ENCODE measurements at regions not wholly inside any gene's neighbourhood (a gene's known extent, or its start where the extent isn't known, plus 50 kb on each side); places are given as distances from the start of the nearest gene placed in this dataset.

- no CpG with 5 or more reads among the region's 4 CpGs for WGBS, 2 experiments (ENCODE audit: extremely low coverage in 2 of 2, insufficient read length in 1 of 2)
- intact Hi-C loops (cut with micrococcal nuclease) (no loop called here), in situ Hi-C loops (cut with MboI; ENCODE audit: low sequenced_read_pairs) (no loop called here), dilution Hi-C loops (cut with HindIII; ENCODE audit: low sequenced_read_pairs, unreplicated experiment) (no loop called here)
- H3K18ac ChIP-seq (ENCODE audit: low read depth, low read length): no peak overlapping the region
- H4K5ac ChIP-seq (ENCODE audit: low read depth, low read length): no peak overlapping the region
- CTCF ChIA-PET: no interaction called here
- no peak overlapping the region for H2BK5ac ChIP-seq (ENCODE audit: low read depth, low read length, poor library complexity, severe bottlenecking)
- H4K8ac ChIP-seq (ENCODE audit: low read depth in 2 of 2, low read length in 2 of 2): no peak overlapping the region
- H3K9me1 ChIP-seq (ENCODE audit: insufficient read depth, low read length): no peaks in the 10 kb centered on the region
- no peak overlapping the region for H2BK120ac ChIP-seq (ENCODE audit: low read depth, low read length)
- no peak overlapping the region for H2AK9ac ChIP-seq (replicated peaks; ENCODE audit: low read depth, low read length, poor library complexity)
- BruUV-seq (replicated peaks): no TSS peak
- no peak overlapping the region for H4K91ac ChIP-seq (ENCODE audit: insufficient read depth, low read depth, low read length)
- H3K27ac ChIP-seq (ENCODE audit: insufficient read depth, low read length): no peak overlapping the region
- no peak overlapping the region for H3K4me2 ChIP-seq (ENCODE audit: low read depth, low read length)
- no peaks in the 10 kb centered on the region for H3K36me3 ChIP-seq (ENCODE audit: control insufficient read depth, insufficient read depth, low read length)
- no peak overlapping the region for H2BK15ac ChIP-seq (ENCODE audit: low read depth, low read length)
- no peak overlapping the region for H3K4me3 ChIP-seq (ENCODE audit: insufficient read depth, low read depth, low read length)
- H3K4ac ChIP-seq (ENCODE audit: low read depth, low read length): no peak overlapping the region
- H3K79me1 ChIP-seq (ENCODE audit: low read depth in 1 of 2, low read length in 2 of 2): no peaks in the 10 kb centered on the region
- no peak overlapping the region for H3K14ac ChIP-seq (replicated peaks; ENCODE audit: low read depth, low read length)
- DNase-seq: no peak
- H3K9me3 ChIP-seq (ENCODE audit: control insufficient read depth, insufficient read depth, low read length): peaks cover 34% of the 10 kb centered on the region
- no peak for ATAC-seq (ENCODE audit: low read depth)
- no peak overlapping the region for H2BK20ac ChIP-seq (ENCODE audit: low read depth, low read length)
- H3K56ac ChIP-seq (ENCODE audit: extremely low read depth, insufficient read depth, low read length): no peak overlapping the region
- no peak overlapping the region for H3K23ac ChIP-seq (ENCODE audit: low read depth, low read length)
- no peaks in the 10 kb centered on the region for H3K4me1 ChIP-seq (ENCODE audit: control insufficient read depth, insufficient read depth, low read length)
- POLR2A ChIA-PET (ENCODE audit: unreplicated experiment): no interaction called here
- H3K9ac ChIP-seq (ENCODE audit: low read depth, low read length): no peak overlapping the region
- no peak overlapping the region for H2AK5ac ChIP-seq (ENCODE audit: low read depth, low read length)
- TF ChIP-seq RCOR1 (IDR thresholded peaks at IDR 0.05; ENCODE audit: insufficient replicate concordance, low read length): no peak
- TF ChIP-seq SMC3 (IDR thresholded peaks at IDR 0.05; ENCODE audit: low read depth, low read length): no peak
- TF ChIP-seq, protein P1, sequence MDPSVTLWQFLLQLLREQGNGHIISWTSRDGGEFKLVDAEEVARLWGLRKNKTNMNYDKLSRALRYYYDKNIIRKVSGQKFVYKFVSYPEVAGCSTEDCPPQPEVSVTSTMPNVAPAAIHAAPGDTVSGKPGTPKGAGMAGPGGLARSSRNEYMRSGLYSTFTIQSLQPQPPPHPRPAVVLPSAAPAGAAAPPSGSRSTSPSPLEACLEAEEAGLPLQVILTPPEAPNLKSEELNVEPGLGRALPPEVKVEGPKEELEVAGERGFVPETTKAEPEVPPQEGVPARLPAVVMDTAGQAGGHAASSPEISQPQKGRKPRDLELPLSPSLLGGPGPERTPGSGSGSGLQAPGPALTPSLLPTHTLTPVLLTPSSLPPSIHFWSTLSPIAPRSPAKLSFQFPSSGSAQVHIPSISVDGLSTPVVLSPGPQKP (IDR thresholded peaks at IDR 0.05; ENCODE audit: borderline replicate concordance, low read depth, low read length): no peak
- no peak for TF ChIP-seq CHD1 (IDR thresholded peaks at IDR 0.05; ENCODE audit: low read depth, low read length)
- TF ChIP-seq MAZ (IDR thresholded peaks at IDR 0.05; ENCODE audit: borderline replicate concordance, low read depth, low read length): no peak
- no peak for TF ChIP-seq NFE2L2 (IDR thresholded peaks at IDR 0.05; ENCODE audit: low read depth, low read length)
- no peak for TF ChIP-seq POLR2A (IDR thresholded peaks at IDR 0.05; ENCODE audit: low read depth, low read length)
- TF ChIP-seq, protein P2, sequence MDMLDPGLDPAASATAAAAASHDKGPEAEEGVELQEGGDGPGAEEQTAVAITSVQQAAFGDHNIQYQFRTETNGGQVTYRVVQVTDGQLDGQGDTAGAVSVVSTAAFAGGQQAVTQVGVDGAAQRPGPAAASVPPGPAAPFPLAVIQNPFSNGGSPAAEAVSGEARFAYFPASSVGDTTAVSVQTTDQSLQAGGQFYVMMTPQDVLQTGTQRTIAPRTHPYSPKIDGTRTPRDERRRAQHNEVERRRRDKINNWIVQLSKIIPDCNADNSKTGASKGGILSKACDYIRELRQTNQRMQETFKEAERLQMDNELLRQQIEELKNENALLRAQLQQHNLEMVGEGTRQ (IDR thresholded peaks at IDR 0.05; ENCODE audit: low read depth, low read length): no peak
- no peak for TF ChIP-seq FOS (IDR thresholded peaks at IDR 0.05; ENCODE audit: low read depth, low read length)
- TF ChIP-seq RFX5 (IDR thresholded peaks at IDR 0.05; ENCODE audit: low read depth, low read length): no peak
- no peak for TF ChIP-seq MXI1 (IDR thresholded peaks at IDR 0.05; ENCODE audit: borderline replicate concordance, low read depth, low read length)
- no peak for TF ChIP-seq BHLHE40 (IDR thresholded peaks at IDR 0.05; ENCODE audit: low read depth, low read length)
- no peak for TF ChIP-seq RAD21 (IDR thresholded peaks at IDR 0.05; ENCODE audit: low read length)
- TF ChIP-seq, protein P3, sequence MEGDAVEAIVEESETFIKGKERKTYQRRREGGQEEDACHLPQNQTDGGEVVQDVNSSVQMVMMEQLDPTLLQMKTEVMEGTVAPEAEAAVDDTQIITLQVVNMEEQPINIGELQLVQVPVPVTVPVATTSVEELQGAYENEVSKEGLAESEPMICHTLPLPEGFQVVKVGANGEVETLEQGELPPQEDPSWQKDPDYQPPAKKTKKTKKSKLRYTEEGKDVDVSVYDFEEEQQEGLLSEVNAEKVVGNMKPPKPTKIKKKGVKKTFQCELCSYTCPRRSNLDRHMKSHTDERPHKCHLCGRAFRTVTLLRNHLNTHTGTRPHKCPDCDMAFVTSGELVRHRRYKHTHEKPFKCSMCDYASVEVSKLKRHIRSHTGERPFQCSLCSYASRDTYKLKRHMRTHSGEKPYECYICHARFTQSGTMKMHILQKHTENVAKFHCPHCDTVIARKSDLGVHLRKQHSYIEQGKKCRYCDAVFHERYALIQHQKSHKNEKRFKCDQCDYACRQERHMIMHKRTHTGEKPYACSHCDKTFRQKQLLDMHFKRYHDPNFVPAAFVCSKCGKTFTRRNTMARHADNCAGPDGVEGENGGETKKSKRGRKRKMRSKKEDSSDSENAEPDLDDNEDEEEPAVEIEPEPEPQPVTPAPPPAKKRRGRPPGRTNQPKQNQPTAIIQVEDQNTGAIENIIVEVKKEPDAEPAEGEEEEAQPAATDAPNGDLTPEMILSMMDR (conservative IDR thresholded peaks at IDR 0.05; ENCODE audit: low read depth, low read length): no peak
- TF ChIP-seq MAFK (IDR thresholded peaks at IDR 0.05; ENCODE audit: low read depth, low read length): no peak
- TF ChIP-seq CEBPB (IDR thresholded peaks at IDR 0.05; ENCODE audit: low read depth, low read length): no peak
- no peak overlapping the region for H2AFZ ChIP-seq (replicated peaks; ENCODE audit: low read length, poor library complexity)
- no peaks in the 10 kb centered on the region for H3K27me3 ChIP-seq (ENCODE audit: control insufficient read depth, insufficient read depth, low read length)
- H4K20me1 ChIP-seq (ENCODE audit: insufficient read depth, low read length): no peaks in the 10 kb centered on the region
Measured at GRCh38 chr22:47540011-47540410, 777.6 kb downstream of the TBC1D22A start.

Measured in IMR-90 (cell line).